DND-41 (cell line): ENCODE measurements at regions not wholly inside any gene's neighbourhood (a gene's known extent, or its start where the extent isn't known, plus 50 kb on each side); places are given as distances from the start of the nearest gene placed in this dataset.

Experiments
- ATAC-seq: fragments of 200-7000 bp; cut with Tn5 transposase; 3 replicates; pipeline ENCODE4 v1.9.1; 2021; ENCODE audit warnings: low read depth; ENCODE audit not compliant: insufficient read depth
- DNase-seq: peaks from one replicate; pipeline ENCODE4 v3.0.0-alpha.2; 2020
- H2AFZ ChIP-seq: 2 replicates; pipeline ENCODE4 v1.6.0; 2012; ENCODE audit warnings: low read depth, low read length
- H3K27ac ChIP-seq: 2 replicates; pipeline ENCODE4 v1.5.1; 2012; ENCODE audit warnings: low read length, inconsistent platforms
- H3K27me3 ChIP-seq: fragments of 200-600 bp; sonication (generic); 2 replicates; pipeline ENCODE4 v1.6.0; 2012; ENCODE audit warnings: low read length, mild to moderate bottlenecking, inconsistent platforms; ENCODE audit not compliant: insufficient read depth, poor library complexity
- H3K36me3 ChIP-seq: 2 replicates; pipeline ENCODE4 v1.5.1; 2012; ENCODE audit warnings: low read length, inconsistent platforms; ENCODE audit not compliant: insufficient read depth
- H3K4me1 ChIP-seq: 2 replicates; pipeline ENCODE4 v1.5.1; 2012; ENCODE audit warnings: mild to moderate bottlenecking, low read length; ENCODE audit not compliant: insufficient read depth
- H3K4me2 ChIP-seq: 2 replicates; pipeline ENCODE4 v1.6.0; 2012; ENCODE audit warnings: mild to moderate bottlenecking, moderate library complexity, low read length, inconsistent platforms; ENCODE audit not compliant: insufficient read depth
- H3K4me3 ChIP-seq, 2 experiments: fragments of 200-600 bp in 1 of 2; shearing (Covaris generic) in 1 of 2; 2 replicates each; pipeline ENCODE4 v1.5.1; 2012 to 2016; ENCODE audit warnings: inconsistent platforms in 2 of 2, low read length in 2 of 2, mild to moderate bottlenecking in 2 of 2, low read depth in 1 of 2, moderate library complexity in 1 of 2
- H3K79me2 ChIP-seq: 2 replicates; pipeline ENCODE4 v1.6.0; 2012; ENCODE audit warnings: low read length, inconsistent platforms; ENCODE audit not compliant: insufficient read depth
- H3K9ac ChIP-seq: 2 replicates; pipeline ENCODE4 v1.6.0; 2012; ENCODE audit warnings: low read depth, mild to moderate bottlenecking, inconsistent platforms, low read length, moderate library complexity
- H3K9me3 ChIP-seq: 2 replicates; pipeline ENCODE4 v1.5.1; 2012; ENCODE audit warnings: low read length, moderate library complexity, mild to moderate bottlenecking, inconsistent platforms; ENCODE audit not compliant: insufficient read depth, severe bottlenecking
- H4K20me1 ChIP-seq: 2 replicates; pipeline ENCODE4 v1.6.0; 2012; ENCODE audit warnings: low read length; ENCODE audit not compliant: insufficient read depth
- CTCF ChIP-seq: IDR thresholded peaks from 2 replicates; pipeline ENCODE4 v1.5.1; 2012; ENCODE audit warnings: borderline replicate concordance, low read length, moderate library complexity, mild to moderate bottlenecking; ENCODE audit not compliant: poor library complexity, severe bottlenecking; ENCODE audit errors: extremely low read depth
- EZH2 ChIP-seq: IDR thresholded peaks from 3 replicates; pipeline ENCODE4 v1.6.1; 2012; ENCODE audit warnings: borderline replicate concordance, low read depth, mild to moderate bottlenecking, moderate library complexity, low read length, inconsistent platforms; ENCODE audit not compliant: severe bottlenecking

DNA sequence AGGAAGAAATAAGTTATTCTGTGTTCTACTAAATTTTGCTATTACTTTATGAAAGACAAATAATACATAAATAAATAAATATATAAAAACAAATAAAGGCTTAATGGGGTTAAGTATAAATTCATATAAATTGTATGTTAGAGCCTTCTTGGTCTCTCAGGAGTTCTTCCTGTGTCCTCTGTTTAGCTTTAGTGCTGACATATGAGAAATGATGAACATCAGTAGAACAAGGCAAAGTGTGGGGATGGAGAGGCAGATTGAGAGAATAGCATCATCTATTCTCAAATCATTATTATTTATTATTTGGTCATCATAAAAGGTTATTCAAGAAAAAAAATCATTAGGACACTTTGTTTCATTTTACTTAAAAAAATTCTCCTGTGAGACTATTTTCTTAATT is 468.1 kb upstream of the CHST9 start:
- ATAC-seq, result no peak
- Histone ChIP-seq H3K27me3 (no peaks in the 10 kb centered on the region), H2AFZ (no peak overlapping the region), H3K36me3 (no peaks in the 10 kb centered on the region), H3K4me2 (no peak overlapping the region), H3K79me2 (no peaks in the 10 kb centered on the region), H3K9me3 (no peaks in the 10 kb centered on the region), H3K9ac (no peak overlapping the region), H4K20me1 (no peaks in the 10 kb centered on the region), H3K27ac (no peak overlapping the region), H3K4me3 (no peak overlapping the region), H3K4me1 (no peaks in the 10 kb centered on the region)
- TF ChIP-seq EZH2 (no peak), CTCF (no peak)
- DNase-seq, result no peak

DNA sequence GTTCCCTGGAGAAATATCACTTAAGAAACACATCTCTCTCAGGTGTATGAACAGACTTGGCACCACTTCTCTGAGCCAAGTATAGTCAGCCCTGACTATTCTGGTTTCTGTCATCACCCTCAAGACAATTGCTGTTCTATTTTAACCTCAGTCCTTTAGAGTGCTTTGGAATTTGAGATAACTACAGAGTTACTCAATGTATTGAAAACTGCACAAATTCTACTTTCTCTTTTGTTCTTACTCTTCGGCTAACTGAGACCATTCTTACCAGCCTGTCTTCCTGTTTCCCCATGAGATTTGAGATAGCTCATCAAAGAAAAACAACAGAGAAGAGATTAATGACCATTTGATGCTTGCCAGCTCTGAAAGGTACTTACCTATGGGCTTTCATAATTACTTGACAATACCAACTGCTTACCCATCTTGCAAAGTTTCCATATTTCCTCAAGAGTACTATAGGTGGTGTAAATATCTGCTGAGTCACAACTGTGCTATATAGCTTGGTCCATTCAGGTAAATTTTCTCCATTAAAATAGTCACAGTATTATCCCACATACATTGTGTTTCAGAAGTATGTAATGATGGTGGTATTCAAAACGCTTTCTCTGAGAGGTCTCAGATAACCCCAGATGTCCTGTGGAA is 467.5 kb upstream of the CHST9 start:
- H3K27me3 ChIP-seq, result no peaks in the 10 kb centered on the region
- no peaks in the 10 kb centered on the region for H4K20me1 ChIP-seq
- peak; percentile 61 for ATAC-seq
- H3K4me3 ChIP-seq, result no peak overlapping the region
- no peak for DNase-seq
- no peaks in the 10 kb centered on the region for H3K9me3 ChIP-seq
- no peaks in the 10 kb centered on the region for H3K79me2 ChIP-seq
- H3K9ac ChIP-seq, result no peak overlapping the region
- no peak overlapping the region for H3K4me2 ChIP-seq
- no peak overlapping the region for H2AFZ ChIP-seq
- no peaks in the 10 kb centered on the region for H3K4me1 ChIP-seq
- TF ChIP-seq EZH2 (no peak), CTCF (no peak)
- no peaks in the 10 kb centered on the region for H3K36me3 ChIP-seq
- no peak overlapping the region for H3K27ac ChIP-seq

DNA sequence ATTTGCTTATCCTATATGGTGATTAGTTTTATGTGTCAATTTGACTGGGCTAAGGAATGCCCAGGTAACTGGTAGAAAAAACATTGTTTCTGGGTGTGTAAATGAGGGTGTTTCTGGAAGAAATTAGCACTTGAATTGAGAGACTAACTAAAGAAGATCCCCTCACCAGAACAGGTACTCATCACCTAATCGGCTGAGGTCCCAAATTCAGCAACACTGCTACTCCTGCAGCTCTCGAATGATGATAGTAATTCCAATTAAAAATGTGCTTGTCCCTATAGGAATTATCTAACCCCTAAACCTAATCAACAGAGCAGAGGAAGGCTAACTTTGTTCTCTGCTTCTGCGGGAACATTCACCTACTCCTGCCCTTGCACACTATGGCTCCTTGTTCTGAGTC is 464.5 kb upstream of the CHST9 start:
- DNase-seq, result no peak
- no peak overlapping the region for H3K4me3 ChIP-seq
- no peak overlapping the region for H2AFZ ChIP-seq
- no peak for TF ChIP-seq EZH2
- no peak for TF ChIP-seq CTCF
- no peaks in the 10 kb centered on the region for H4K20me1 ChIP-seq
- H3K9me3 ChIP-seq, result no peaks in the 10 kb centered on the region
- no peak for ATAC-seq
- H3K79me2 ChIP-seq, result no peaks in the 10 kb centered on the region
- no peaks in the 10 kb centered on the region for H3K4me1 ChIP-seq
- H3K27me3 ChIP-seq, result no peaks in the 10 kb centered on the region
- H3K27ac ChIP-seq, result no peak overlapping the region
- no peaks in the 10 kb centered on the region for H3K36me3 ChIP-seq
- H3K9ac ChIP-seq, result no peak overlapping the region
- H3K4me2 ChIP-seq, result no peak overlapping the region

DNA sequence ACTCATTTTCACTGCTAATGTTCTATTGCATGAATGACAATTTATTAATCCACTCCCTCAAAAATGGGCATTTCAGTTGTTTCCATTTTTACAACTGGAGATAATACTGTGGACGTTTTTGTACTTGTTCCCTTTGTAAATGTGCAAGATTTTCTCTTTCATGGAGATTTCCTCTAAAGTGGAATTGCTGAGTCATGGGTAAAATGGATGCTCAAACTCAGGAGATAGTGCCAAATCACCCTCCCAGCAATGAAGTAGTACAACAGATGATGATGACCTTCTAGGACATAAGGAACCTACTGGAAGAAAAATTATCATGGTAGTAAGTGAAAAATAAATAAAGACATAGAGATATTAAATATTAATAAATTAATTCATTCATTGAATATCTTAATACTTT is 460.8 kb upstream of the CHST9 start:
- no peak overlapping the region for H3K9ac ChIP-seq
- H2AFZ ChIP-seq, result no peak overlapping the region
- H3K36me3 ChIP-seq, result no peaks in the 10 kb centered on the region
- DNase-seq (no peak), ATAC-seq (no peak)
- H3K4me2 ChIP-seq, result no peak overlapping the region
- H3K4me1 ChIP-seq, result no peaks in the 10 kb centered on the region
- H3K27me3 ChIP-seq, result no peaks in the 10 kb centered on the region
- no peak overlapping the region for H3K4me3 ChIP-seq
- no peaks in the 10 kb centered on the region for H3K9me3 ChIP-seq
- no peaks in the 10 kb centered on the region for H3K79me2 ChIP-seq
- no peaks in the 10 kb centered on the region for H4K20me1 ChIP-seq
- TF ChIP-seq CTCF, result no peak
- TF ChIP-seq EZH2, result no peak
- no peak overlapping the region for H3K27ac ChIP-seq
